ENCODE measurements at regions not wholly inside any gene's neighbourhood (a gene's known extent, or its start where the extent isn't known, plus 50 kb on each side); places are given as distances from the start of the nearest gene placed in this dataset.
"Not testable (repeated sequence)": the region's sequence is repeated elsewhere in the genome, so short reads cannot be mapped to it uniquely, and the experiment has no call there.

- no peak for DNase-seq
Measured at GRCh38 chr16:8183176-8184099, 406.9 kb downstream of the TMEM114 start.

- no peak for DNase-seq
Measured at GRCh38 chr16:8182761-8183160, 407.6 kb downstream of the TMEM114 start.

GRCh38 chr16:8179615-8180014, 410.7 kb downstream of the TMEM114 start:
- no peak for DNase-seq

- no peak for DNase-seq
Measured at GRCh38 chr16:8178271-8178670, 412.0 kb downstream of the TMEM114 start.

- no peak for DNase-seq
Measured at GRCh38 chr16:8175411-8175810, 414.9 kb downstream of the TMEM114 start.

GRCh38 chr16:8173111-8173644, 417.1 kb downstream of the TMEM114 start:
- DNase-seq, result peak; percentile 15 to 52

GRCh38 chr16:8172551-8172950, 417.8 kb downstream of the TMEM114 start:
- no peak for DNase-seq

GRCh38 chr16:8168016-8168415, 422.3 kb downstream of the TMEM114 start:
- DNase-seq, result no peak

GRCh38 chr16:8167436-8167835, 422.9 kb downstream of the TMEM114 start:
- DNase-seq, result no peak

- no peak for DNase-seq
Measured at GRCh38 chr16:8158051-8158450, 432.3 kb downstream of the TMEM114 start.

- DNase-seq, result no peak
Measured at GRCh38 chr16:8155275-8155674, 435.0 kb downstream of the TMEM114 start.

- DNase-seq, result no peak
Measured at GRCh38 chr16:8146256-8147012, 443.9 kb downstream of the TMEM114 start.

- no peak for DNase-seq
Measured at GRCh38 chr16:8138666-8139065, 451.6 kb downstream of the TMEM114 start.

- DNase-seq, result no peak
Measured at GRCh38 chr16:8137606-8138005, 452.7 kb downstream of the TMEM114 start.

- no peak for DNase-seq
Measured at GRCh38 chr16:8130197-8130596, 460.1 kb downstream of the TMEM114 start.

GRCh38 chr16:8127070-8127469, 463.2 kb downstream of the TMEM114 start:
- no peak for DNase-seq

- DNase-seq, result no peak
Measured at GRCh38 chr16:8126313-8126712, 464.0 kb downstream of the TMEM114 start.

GRCh38 chr16:8120001-8120400, 470.3 kb downstream of the TMEM114 start:
- no peak for DNase-seq

- DNase-seq, result no peak
Measured at GRCh38 chr16:8115814-8116213, 474.5 kb downstream of the TMEM114 start.

GRCh38 chr16:8114941-8115340, 475.4 kb downstream of the TMEM114 start:
- not testable (repeated sequence) for DNase-seq

GRCh38 chr16:8113843-8114242, 476.5 kb downstream of the TMEM114 start:
- DNase-seq, result no peak

- DNase-seq, result no peak
Measured at GRCh38 chr16:8110572-8111514, 479.5 kb downstream of the TMEM114 start.
